A673 (cell line): ENCODE measurements at regions not wholly inside any gene's neighbourhood (a gene's known extent, or its start where the extent isn't known, plus 50 kb on each side); places are given as distances from the start of the nearest gene placed in this dataset.

ENCODE experiments used
- BruUV-seq: library from RNA; stranded (reverse); fragments of 400-500 nt; replicated peaks from 2 replicates; lab custom pipeline; 2021; lab: Mats Ljungman, UMichigan
- CTCF ChIA-PET: fragments of 300-600 bp; sonication (Branson Sonifier 250); formaldehyde crosslinking; loops from one replicate; lab custom pipeline; 2022; ENCODE audit warnings: antibody characterized with exemption; lab: Charles Lee
- POLR2A ChIA-PET: fragments of 300-600 bp; sonication (Branson Sonifier 250); formaldehyde crosslinking; loops from one replicate; lab custom pipeline; 2022; ENCODE audit warnings: antibody characterized with exemption; ENCODE audit not compliant: low non-redundant PET; lab: Charles Lee
- DNase-seq: peaks from one replicate; pipeline ENCODE4 v3.0.0-alpha.2; 2015; ENCODE audit warnings: low spot score
- H3K27ac ChIP-seq: fragments of 200-600 bp; sonication (generic); 2 replicates; pipeline ENCODE4 v1.5.1; 2016; ENCODE audit warnings: mixed run types, low read depth, mild to moderate bottlenecking, mixed read lengths, antibody characterized with exemption, low read length; ENCODE audit not compliant: poor library complexity, severe bottlenecking
- H3K27me3 ChIP-seq: fragments of 200-600 bp; sonication (generic); replicated peaks from 2 replicates; pipeline ENCODE4 v1.6.1; 2017; ENCODE audit warnings: mixed run types, low read depth, mild to moderate bottlenecking, mixed read lengths, antibody characterized with exemption, low read length; ENCODE audit not compliant: insufficient read depth, poor library complexity
- H3K36me3 ChIP-seq: fragments of 200-600 bp; sonication (generic); 2 replicates; pipeline ENCODE4 v1.6.1; 2016; ENCODE audit warnings: mixed run types, mild to moderate bottlenecking, mixed read lengths, antibody characterized with exemption, low read length; ENCODE audit not compliant: insufficient read depth, poor library complexity, severe bottlenecking
- H3K4me1 ChIP-seq: fragments of 200-600 bp; sonication (generic); 2 replicates; pipeline ENCODE4 v1.6.1; 2017; ENCODE audit warnings: mixed run types, mild to moderate bottlenecking, mixed read lengths, antibody characterized with exemption, low read length; ENCODE audit not compliant: insufficient read depth, poor library complexity, severe bottlenecking
- H3K4me3 ChIP-seq: fragments of 200-600 bp; sonication (generic); 2 replicates; pipeline ENCODE4 v1.5.1; 2016; ENCODE audit warnings: low read depth, mixed run types, mild to moderate bottlenecking, mixed read lengths, low read length; ENCODE audit not compliant: poor library complexity, severe bottlenecking
- H3K9me3 ChIP-seq: fragments of 200-600 bp; sonication (generic); 2 replicates; pipeline ENCODE4 v1.6.1; 2016; ENCODE audit warnings: mixed run types, low read depth, mild to moderate bottlenecking, mixed read lengths, antibody characterized with exemption, low read length; ENCODE audit not compliant: poor library complexity, severe bottlenecking
- CTCF ChIP-seq: fragments of 300-800, 200-600 bp; sonication (generic); conservative IDR thresholded peaks from 2 replicates; pipeline ENCODE4 v1.5.1; 2017; ENCODE audit warnings: low read depth, mild to moderate bottlenecking, antibody characterized with exemption, low read length, moderate library complexity, mixed read lengths
- EZH2 ChIP-seq: fragments of 200-600 bp; sonication (generic); IDR thresholded peaks from 2 replicates; pipeline ENCODE4 v1.6.1; 2017; ENCODE audit warnings: borderline replicate concordance, low read depth, mild to moderate bottlenecking, mixed read lengths, antibody characterized with exemption, low read length; ENCODE audit not compliant: poor library complexity, severe bottlenecking
- intact Hi-C: fragments of 100-400 bp; cut with micrococcal nuclease; formaldehyde crosslinking; loops from one replicate; pipeline ENCODE4 v1.10.0; 2022; ENCODE audit not compliant: unreplicated experiment

GRCh38 chr15:34646918-34647317, 63.5 kb upstream of the GOLGA8B start:
- intact Hi-C loops: no loop called here
- ChIA-PET POLR2A (no interaction called here), CTCF (no interaction called here)

DNA sequence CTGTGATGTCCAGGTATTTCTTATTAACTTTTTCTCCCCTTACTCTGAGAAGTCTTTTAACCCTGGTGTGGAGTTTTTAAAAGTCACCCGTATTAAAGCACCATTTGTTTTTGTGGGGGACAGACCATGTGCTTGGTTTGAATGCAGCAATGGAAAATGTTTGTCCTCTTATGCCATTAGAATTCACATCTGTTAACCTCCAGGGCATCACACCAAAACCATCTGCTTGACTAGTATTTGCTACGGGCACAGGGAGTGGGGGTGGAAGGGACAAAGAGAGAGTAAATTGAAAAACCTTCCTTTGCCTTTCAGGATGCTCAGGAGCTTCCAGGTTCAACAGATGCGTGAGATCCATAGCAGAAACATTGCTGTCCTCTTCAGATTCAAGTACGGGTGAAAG, 61.4 kb upstream of the GOLGA8B start:
- ChIA-PET POLR2A (no interaction called here), CTCF (no interaction called here)
- no peaks in the 10 kb centered on the region for H3K4me1 ChIP-seq
- DNase-seq: no peak
- intact Hi-C loops: no loop called here
- no peaks in the 10 kb centered on the region for H3K9me3 ChIP-seq
- H3K36me3 ChIP-seq: no peaks in the 10 kb centered on the region
- no peak for TF ChIP-seq CTCF
- no peak for TF ChIP-seq EZH2
- no peak overlapping the region for H3K4me3 ChIP-seq
- H3K27me3 ChIP-seq: no peaks in the 10 kb centered on the region
- no TSS peak for BruUV-seq
- no peak overlapping the region for H3K27ac ChIP-seq

More at GRCh38 chr15:34646918-34647317, 63.5 kb upstream of the GOLGA8B start:
- Histone ChIP-seq H3K27ac (no peak overlapping the region), H3K9me3 (no peaks in the 10 kb centered on the region), H3K36me3 (no peaks in the 10 kb centered on the region), H3K4me3 (no peak overlapping the region), H3K4me1 (no peaks in the 10 kb centered on the region), H3K27me3 (no peaks in the 10 kb centered on the region)
- DNase-seq: no peak
- TF ChIP-seq CTCF: no peak
- no peak for TF ChIP-seq EZH2
- no TSS peak for BruUV-seq

GRCh38 chr15:34644061-34644460, 60.6 kb upstream of the GOLGA8B start:
- ChIA-PET POLR2A (no interaction called here), CTCF (no interaction called here)
- intact Hi-C loops: no loop called here
- peak; percentile 5 for DNase-seq
- Histone ChIP-seq H3K4me1 (no peaks in the 10 kb centered on the region), H3K9me3 (no peaks in the 10 kb centered on the region), H3K36me3 (no peaks in the 10 kb centered on the region), H3K27me3 (no peaks in the 10 kb centered on the region), H3K4me3 (no peak overlapping the region), H3K27ac (no peak overlapping the region)
- no TSS peak for BruUV-seq
- TF ChIP-seq EZH2 (no peak), CTCF (no peak)
